ENCODE measurements at regions not wholly inside any gene's neighbourhood (a gene's known extent, or its start where the extent isn't known, plus 50 kb on each side); places are given as distances from the start of the nearest gene placed in this dataset.

DNA sequence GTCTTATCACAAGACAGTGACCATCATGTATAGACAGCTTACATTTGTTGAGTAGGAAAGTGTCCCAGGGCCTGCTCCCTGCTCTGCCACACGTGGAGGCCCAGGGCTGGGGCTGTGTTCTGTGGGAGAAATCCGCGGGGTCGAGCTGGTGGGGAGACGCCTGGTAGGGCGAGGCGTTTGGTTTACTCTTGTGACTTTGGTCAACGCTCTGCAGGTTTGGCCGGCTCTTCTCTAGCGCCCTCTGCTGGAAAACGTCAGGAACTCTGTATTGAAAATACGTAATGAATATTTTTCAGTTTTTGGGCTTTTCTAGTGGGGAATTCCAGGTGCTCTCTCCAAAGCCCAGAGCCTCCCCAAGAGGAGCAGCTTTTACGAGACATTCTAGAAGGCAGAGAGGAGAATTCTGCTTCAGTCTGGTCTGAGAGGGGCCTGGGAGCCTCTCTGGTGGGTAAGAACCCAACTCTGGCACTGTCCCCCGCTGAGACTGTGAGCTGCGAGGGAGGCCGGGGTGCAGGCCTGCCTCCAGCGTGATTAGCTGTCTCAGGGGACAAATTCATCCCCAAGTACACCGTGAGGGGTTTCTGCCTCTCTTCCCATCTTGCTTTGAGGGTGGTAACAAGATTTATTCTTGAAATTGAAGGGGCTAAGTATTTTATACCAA lies 112.6 kb upstream of the RALGAPA2 start:
- DNase-seq (ENCODE audit: low read depth) = no peak

DNA sequence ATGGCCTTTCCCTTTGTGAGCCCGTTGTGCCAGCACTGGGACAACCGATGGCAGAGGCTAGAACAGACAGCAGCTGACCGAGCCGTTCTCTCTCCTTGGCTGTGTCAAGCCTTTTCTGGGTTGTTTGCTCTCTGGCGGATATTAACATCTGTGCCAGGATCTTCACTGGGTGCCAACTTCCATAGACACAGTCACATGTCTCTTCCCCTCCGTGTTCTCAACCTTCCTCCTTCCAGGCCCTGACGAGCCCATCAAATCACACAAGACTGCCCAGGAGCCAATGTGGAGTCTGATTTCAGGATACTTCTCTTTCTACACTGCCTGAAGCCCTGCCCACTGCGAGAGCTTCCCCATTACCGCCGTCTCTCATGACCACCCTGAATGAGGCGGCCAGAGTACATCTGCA lies 111.0 kb upstream of the RALGAPA2 start:
- no peak for DNase-seq (ENCODE audit: low read depth)

GRCh38 chr20:20821484-20822260 lies 109.2 kb upstream of the RALGAPA2 start:
- no peak for DNase-seq (ENCODE audit: low read depth)

- DNase-seq (ENCODE audit: low read depth) = no peak
Observed at GRCh38 chr20:20820785-20821483, 108.5 kb upstream of the RALGAPA2 start.

DNA sequence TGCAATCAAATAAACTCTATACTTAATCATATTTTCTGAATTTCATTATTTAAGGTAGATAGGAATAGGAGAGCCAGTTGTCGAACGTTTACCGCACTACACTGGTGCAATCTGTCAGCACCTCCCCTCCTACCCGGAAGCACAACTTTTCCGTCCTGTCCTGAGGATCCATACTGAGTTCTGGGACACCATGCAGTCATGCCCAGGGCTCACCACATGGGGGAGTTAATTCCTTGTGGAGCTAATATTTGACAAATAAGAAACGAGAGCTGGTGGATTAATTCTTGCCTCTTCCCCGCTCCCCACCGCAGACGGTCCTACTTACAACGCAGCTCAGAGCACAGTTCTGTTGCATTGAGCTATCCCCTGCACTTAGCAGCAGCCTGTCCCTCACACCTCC lies 107.7 kb upstream of the RALGAPA2 start:
- no peak for DNase-seq (ENCODE audit: low read depth)

GRCh38 chr20:20816969-20817755 lies 104.7 kb upstream of the RALGAPA2 start:
- DNase-seq (ENCODE audit: low read depth) = no peak

- no peak for DNase-seq (ENCODE audit: low read depth)
Observed at GRCh38 chr20:20815711-20816455, 103.4 kb upstream of the RALGAPA2 start.

DNA sequence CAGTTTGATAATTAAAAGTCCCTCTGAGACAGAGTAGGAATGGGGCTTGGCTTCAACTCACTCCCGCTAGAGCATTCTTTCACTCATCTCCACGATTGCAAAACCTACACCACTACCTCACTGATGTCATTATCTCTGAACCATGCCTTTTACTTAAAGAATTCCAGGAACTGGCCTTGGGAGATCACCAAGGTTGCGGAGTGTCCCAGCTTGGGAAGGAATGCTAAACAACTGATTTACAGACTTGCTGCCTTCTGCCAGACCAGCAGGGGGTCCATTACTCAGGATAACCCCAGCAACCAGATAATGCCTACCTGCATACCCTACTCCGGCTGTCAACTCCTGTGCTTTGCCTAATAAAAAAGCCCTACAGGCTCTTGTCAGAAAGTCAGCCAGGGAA lies 102.2 kb upstream of the RALGAPA2 start:
- no peak for DNase-seq (ENCODE audit: low read depth)

DNA sequence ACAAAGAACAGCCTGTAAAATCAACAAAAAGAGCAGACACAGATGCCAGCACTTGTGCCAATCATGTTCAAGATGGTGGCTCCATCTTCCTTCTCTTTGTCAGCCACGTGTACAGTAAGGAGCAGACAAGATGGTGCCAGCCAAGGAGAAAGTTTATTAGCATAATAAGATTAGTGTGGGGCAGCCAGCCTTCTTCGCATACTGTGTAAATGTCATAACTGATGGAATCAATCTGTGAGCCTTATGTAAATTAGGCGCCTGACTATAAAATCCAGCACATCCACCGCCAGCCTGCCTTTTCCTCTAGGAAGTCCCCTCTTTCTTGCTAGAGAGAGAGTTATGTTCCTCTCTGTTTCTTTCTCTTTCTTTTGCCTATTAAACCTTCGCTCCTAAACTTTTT lies 99.7 kb upstream of the RALGAPA2 start:
- DNase-seq (ENCODE audit: low read depth) = no peak

DNA sequence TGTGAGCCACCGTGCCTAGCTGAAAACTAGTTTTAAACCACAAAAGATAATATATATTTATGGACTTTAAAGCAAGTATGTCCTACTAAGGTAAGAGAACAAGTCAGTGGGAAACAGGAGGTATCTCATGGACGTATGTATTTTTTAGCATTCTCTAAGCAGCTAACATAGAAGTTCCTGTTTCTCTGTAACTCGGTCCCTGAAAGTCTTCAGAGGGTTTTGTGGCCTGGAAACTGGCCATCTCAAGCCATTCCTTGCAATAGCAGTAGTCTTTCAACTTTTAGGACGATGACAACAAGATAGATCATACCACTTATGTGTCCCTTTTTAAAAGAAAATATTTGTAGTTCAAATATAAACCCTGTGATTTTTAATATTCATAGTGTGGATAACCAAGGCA lies 95.6 kb upstream of the RALGAPA2 start:
- DNase-seq (ENCODE audit: low read depth) = no peak

GRCh38 chr20:20806121-20807095 lies 94.0 kb upstream of the RALGAPA2 start:
- no peak for DNase-seq (ENCODE audit: low read depth)

DNA sequence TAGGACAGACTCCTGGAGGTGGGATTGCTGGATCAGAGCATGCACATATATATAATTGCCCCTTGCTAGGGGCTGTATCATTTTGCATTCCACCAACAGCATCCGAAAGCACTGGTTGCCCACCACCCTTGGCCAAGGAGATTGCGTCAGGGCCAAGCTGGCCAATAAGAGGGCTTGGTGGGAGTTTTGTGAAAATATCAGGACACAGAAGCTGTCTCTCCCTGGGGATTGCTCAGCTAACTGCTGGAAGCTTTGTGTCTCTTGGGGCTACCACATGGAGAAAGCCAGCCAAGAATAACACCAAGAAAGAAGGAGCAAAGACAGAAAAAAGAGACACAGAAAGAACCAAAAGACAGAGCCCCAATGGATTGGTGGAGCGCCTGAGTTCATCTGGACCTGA lies 90.6 kb upstream of the RALGAPA2 start:
- DNase-seq (ENCODE audit: low read depth) = no peak

DNA sequence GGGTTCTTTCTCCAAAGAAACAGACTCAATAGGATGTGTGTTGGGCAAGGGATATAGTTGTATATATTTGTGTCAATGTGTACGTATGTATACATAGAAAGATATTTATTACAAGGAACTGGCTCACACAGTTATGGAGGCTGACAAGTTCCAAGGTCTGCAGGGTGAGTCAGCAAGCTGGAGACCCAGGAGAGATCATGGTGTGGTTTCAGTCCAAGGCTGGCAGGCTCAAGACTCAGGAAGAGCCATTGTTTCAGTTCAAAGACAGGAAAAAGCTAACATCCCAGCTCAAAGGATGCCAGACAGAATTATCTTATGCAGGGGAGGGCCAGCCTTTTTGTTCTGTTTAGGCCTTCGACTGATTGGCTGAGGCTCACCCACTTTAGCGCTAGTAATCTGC lies 89.9 kb upstream of the RALGAPA2 start:
- DNase-seq (ENCODE audit: low read depth) = no peak

DNA sequence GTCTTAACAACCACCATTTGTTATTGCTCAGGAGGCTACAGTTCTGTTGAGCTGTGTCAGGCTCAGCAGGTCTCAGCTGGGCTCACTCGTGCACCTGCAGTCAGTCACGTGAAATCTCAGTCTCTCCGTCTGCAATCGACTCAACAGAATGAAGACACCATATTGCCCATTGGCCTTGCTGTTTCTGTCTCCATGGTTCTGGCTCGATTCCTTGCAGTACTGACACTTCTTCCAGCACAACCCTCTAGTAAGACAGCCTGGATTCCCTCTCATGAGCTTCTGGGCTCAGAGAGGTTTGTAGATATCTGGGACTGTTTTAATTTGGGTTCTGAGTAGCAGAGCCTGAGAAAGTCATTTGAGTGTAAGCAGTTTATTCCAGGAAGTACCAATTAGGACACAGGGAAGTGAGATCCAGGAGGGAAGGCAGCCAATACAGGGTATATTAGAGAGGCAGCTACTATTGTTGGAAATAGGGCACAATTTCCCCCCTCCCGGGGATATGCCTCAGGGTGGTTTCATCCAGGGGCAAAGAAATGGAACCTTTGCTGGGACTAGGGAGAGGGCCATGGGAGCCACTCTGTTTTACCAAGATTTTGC lies 87.4 kb upstream of the RALGAPA2 start:
- no peak for DNase-seq (ENCODE audit: low read depth)

GRCh38 chr20:20797521-20798310 lies 85.3 kb upstream of the RALGAPA2 start:
- DNase-seq (ENCODE audit: low read depth) = no peak

DNA sequence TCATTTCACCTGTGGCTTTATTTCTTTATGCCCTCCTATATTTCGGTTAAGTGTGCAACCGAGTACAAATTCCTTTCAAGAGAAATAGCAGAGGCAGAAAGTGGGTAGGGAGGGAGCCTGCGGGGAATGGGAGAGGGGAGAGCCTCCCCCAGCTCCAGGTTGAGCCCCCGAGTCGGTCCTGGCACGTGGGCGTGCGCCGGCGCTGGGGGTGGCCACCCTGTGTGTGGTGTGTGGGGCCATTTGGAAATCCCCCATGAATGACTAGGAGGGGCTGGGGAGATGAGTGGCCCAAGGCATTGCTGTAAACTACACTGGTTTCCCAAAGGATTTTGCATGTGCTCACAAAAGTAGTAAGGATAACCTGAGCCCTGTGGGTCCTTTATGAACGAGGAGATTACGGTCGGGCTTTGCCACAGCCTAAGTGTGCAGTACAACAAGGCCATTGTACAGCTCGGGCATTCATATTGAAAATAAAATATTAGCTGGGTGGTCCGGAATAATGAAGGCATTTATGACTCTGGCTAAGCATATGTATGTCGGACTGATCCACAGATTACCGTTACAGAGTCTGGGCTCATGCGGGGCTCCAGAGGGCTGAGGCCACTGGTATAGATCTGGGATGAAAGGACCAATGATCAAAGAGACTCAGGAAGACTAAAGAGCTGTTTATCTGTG lies 84.5 kb upstream of the RALGAPA2 start:
- DNase-seq (ENCODE audit: low read depth) = no peak

DNA sequence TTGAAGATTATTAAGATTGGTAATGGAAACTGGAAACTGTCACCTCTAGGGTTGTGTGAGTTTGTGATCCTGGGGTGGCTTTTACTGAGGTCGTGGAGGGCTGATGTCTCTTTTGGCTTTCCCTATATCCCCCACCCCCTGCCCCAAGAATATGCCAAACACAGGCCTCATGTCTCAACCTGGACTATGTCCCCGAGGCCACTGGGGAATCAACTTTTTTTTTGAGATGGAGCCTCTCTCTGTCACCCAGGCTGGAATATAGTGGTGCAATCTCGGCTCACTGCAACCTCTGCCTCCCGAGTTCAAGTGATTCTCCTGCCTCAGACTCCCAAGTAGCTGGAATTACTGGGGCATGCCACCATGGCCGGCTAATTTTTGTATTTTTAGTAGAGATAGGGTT lies 83.3 kb upstream of the RALGAPA2 start:
- DNase-seq (ENCODE audit: low read depth) = no peak

DNA sequence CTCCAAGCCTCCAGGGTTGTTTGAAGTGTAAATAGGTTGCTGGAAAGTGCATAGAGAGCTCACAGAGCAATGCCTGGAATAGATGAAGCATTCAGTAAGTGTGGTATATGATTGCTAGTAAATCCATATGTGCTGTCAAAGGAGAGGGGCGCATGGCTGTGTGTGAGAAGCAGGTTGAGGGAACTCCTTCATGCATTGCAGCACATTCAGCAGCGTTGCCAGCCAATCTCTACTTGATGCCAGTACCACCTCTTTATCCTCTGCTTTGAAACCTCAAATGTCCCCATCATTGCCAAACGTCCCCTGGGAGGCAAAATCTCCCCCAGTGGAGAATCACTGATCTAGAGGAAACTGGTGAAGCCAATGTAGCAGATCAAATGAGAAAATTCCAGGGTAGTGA lies 82.7 kb upstream of the RALGAPA2 start:
- no peak for DNase-seq (ENCODE audit: low read depth)

DNA sequence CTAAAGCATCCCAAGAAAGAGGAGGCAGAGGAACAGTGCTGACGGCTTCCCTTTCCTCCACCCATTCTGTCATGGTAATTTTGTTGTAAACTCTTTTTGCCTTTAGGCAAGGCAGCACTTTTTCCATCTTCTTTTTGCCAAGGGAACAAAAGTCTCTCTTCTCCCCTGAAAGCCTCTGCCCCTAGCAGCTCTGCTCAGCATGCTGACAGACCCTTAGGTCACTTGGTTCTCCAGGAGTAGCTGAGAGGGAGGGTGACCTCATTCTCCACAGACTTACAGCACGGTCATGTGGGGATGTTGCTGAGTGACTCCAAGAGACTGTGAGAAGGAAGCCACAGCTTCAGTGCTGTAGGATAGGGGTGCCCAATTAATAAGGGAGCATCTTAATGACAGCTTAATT lies 81.1 kb upstream of the RALGAPA2 start:
- DNase-seq (ENCODE audit: low read depth) = no peak

Data from activated T-helper 9 cell treated with anti-CD3 and anti-CD28 coated beads, Interleukin-2, amount 50 U/mL, for 16 hours (primary cell).